HL-60 (cell line): ENCODE measurements at regions not wholly inside any gene's neighbourhood (a gene's known extent, or its start where the extent isn't known, plus 50 kb on each side); places are given as distances from the start of the nearest gene placed in this dataset.

ENCODE experiments used
- DNase-seq, 2 experiments: peaks; one replicate each; pipeline ENCODE4 v3.0.0-alpha.2; 2010 to 2020; ENCODE audit warnings: low read depth in 1 of 2, low spot score in 1 of 2
- H3K27ac ChIP-seq: fragments of 250-450 bp; sonication (Bioruptor Pico); replicated peaks from 2 replicates; pipeline ENCODE4 v1.5.1; 2020; ENCODE audit warnings: mild to moderate bottlenecking, moderate library complexity
- H3K27me3 ChIP-seq: fragments of 250-450 bp; sonication (Bioruptor Pico); 2 replicates; pipeline ENCODE4 v1.5.1; 2021; ENCODE audit warnings: mild to moderate bottlenecking, moderate library complexity; ENCODE audit not compliant: insufficient read depth, poor library complexity, severe bottlenecking
- H3K4me3 ChIP-seq: replicated peaks from 2 replicates; pipeline ENCODE4 v1.5.1; 2011; ENCODE audit warnings: mild to moderate bottlenecking, control low read depth, low read length; ENCODE audit not compliant: insufficient read depth
- CTCF ChIP-seq: IDR thresholded peaks from one replicate; pipeline ENCODE4 v1.5.1; 2011; ENCODE audit warnings: low read length, control low read depth, inconsistent platforms; ENCODE audit not compliant: insufficient read depth
- GABPA ChIP-seq: IDR thresholded peaks from 2 replicates; pipeline ENCODE4 v1.6.1; 2012; ENCODE audit warnings: low read depth
- POLR2AphosphoS5 ChIP-seq: IDR thresholded peaks from 2 replicates; pipeline ENCODE4 v1.6.1; 2012; ENCODE audit warnings: low read depth
- REST ChIP-seq: IDR thresholded peaks from 2 replicates; pipeline ENCODE4 v1.6.1; 2012; ENCODE audit warnings: low read depth; ENCODE audit not compliant: insufficient replicate concordance
- SPI1 ChIP-seq: IDR thresholded peaks from 2 replicates; pipeline ENCODE4 v1.6.1; 2012; ENCODE audit warnings: low read depth, mild to moderate bottlenecking, borderline replicate concordance

- Histone ChIP-seq H3K4me3 (no peak overlapping the region), H3K27me3 (no peaks in the 10 kb centered on the region), H3K27ac (no peak overlapping the region)
- no peak for DNase-seq
- TF ChIP-seq POLR2AphosphoS5: no peak
- TF ChIP-seq GABPA: no peak
- no peak for TF ChIP-seq SPI1
- TF ChIP-seq CTCF: no peak
- TF ChIP-seq REST: no peak
These were observed 228.4 kb downstream of the SPANXN1 start for GRCh38 chrX:145475725-145476124.

GRCh38 chrX:145484740-145485139, 237.4 kb downstream of the SPANXN1 start:
- no peak overlapping the region for H3K27ac ChIP-seq
- TF ChIP-seq GABPA (no peak), CTCF (no peak), SPI1 (no peak), POLR2AphosphoS5 (no peak), REST (no peak)
- no peak for DNase-seq
- no peak overlapping the region for H3K4me3 ChIP-seq
- no peaks in the 10 kb centered on the region for H3K27me3 ChIP-seq

- H3K4me3 ChIP-seq: no peak overlapping the region
- H3K27me3 ChIP-seq: no peaks in the 10 kb centered on the region
- TF ChIP-seq SPI1 (no peak), REST (no peak), POLR2AphosphoS5 (no peak), CTCF (no peak), GABPA (no peak)
- no peak for DNase-seq
- H3K27ac ChIP-seq: no peak overlapping the region
These were observed 255.4 kb downstream of the SPANXN1 start for GRCh38 chrX:145502670-145503069.
